H9 (cell line): ENCODE measurements at regions not wholly inside any gene's neighbourhood (a gene's known extent, or its start where the extent isn't known, plus 50 kb on each side); places are given as distances from the start of the nearest gene placed in this dataset.

Experiments used
- DNase-seq: peaks from one replicate; pipeline ENCODE4 v3.0.0-alpha.2; 2017
- H2AFZ ChIP-seq: one replicate; pipeline ENCODE4 v1.6.1; 2013; ENCODE audit warnings: mild to moderate bottlenecking, low read length, control low read depth, moderate library complexity
- H2AK5ac ChIP-seq: 2 replicates; pipeline ENCODE4 v1.6.1; 2013; ENCODE audit warnings: low read length, control low read depth, mixed read lengths; ENCODE audit not compliant: insufficient read length
- H2BK120ac ChIP-seq: one replicate; pipeline ENCODE4 v1.6.1; 2013; ENCODE audit warnings: low read depth, mild to moderate bottlenecking, low read length, control low read depth, inconsistent platforms; ENCODE audit not compliant: poor library complexity, severe bottlenecking
- H2BK12ac ChIP-seq: 2 replicates; pipeline ENCODE4 v1.6.1; 2013; ENCODE audit warnings: low read length, control low read depth, mixed read lengths, low read depth; ENCODE audit not compliant: insufficient read length
- H2BK15ac ChIP-seq: 2 replicates; pipeline ENCODE4 v1.6.1; 2013; ENCODE audit warnings: low read depth, low read length, control low read depth
- H2BK20ac ChIP-seq: one replicate; pipeline ENCODE4 v1.6.1; 2013; ENCODE audit warnings: low read depth, mild to moderate bottlenecking, low read length, control low read depth, inconsistent platforms; ENCODE audit not compliant: poor library complexity, severe bottlenecking
- H2BK5ac ChIP-seq: 2 replicates; pipeline ENCODE4 v1.6.1; 2013; ENCODE audit warnings: low read length, control low read depth, mixed read lengths; ENCODE audit not compliant: insufficient read length
- H3K14ac ChIP-seq: 2 replicates; pipeline ENCODE4 v1.6.1; 2013; ENCODE audit warnings: low read length, control low read depth; ENCODE audit not compliant: insufficient read depth
- H3K18ac ChIP-seq: 2 replicates; pipeline ENCODE4 v1.6.1; 2013; ENCODE audit warnings: low read depth, mild to moderate bottlenecking, mixed read lengths, low read length, control low read depth; ENCODE audit not compliant: insufficient read length
- H3K23ac ChIP-seq: 2 replicates; pipeline ENCODE4 v1.6.1; 2013; ENCODE audit warnings: low read length, control low read depth, mixed read lengths, low read depth; ENCODE audit not compliant: insufficient read length
- H3K23me2 ChIP-seq: 2 replicates; pipeline ENCODE4 v1.6.1; 2013; ENCODE audit warnings: low read depth, mild to moderate bottlenecking, mixed read lengths, low read length, control low read depth; ENCODE audit not compliant: insufficient read length, poor library complexity, severe bottlenecking
- H3K27ac ChIP-seq: 2 replicates; pipeline ENCODE4 v1.5.1; 2013; ENCODE audit warnings: low read length, control low read depth, mixed read lengths, low read depth; ENCODE audit not compliant: insufficient read length
- H3K27me3 ChIP-seq: 2 replicates; pipeline ENCODE4 v1.6.1; 2013; ENCODE audit warnings: low read length, control low read depth, inconsistent platforms; ENCODE audit not compliant: insufficient read depth
- H3K4ac ChIP-seq: 2 replicates; pipeline ENCODE4 v1.6.1; 2013; ENCODE audit warnings: low read depth, mild to moderate bottlenecking, control low read depth, inconsistent platforms, low read length, moderate library complexity
- H3K4me1 ChIP-seq: 2 replicates; pipeline ENCODE4 v1.6.1; 2013; ENCODE audit warnings: low read length, control low read depth, inconsistent platforms; ENCODE audit not compliant: insufficient read depth
- H3K4me2 ChIP-seq: 2 replicates; pipeline ENCODE4 v1.6.1; 2013; ENCODE audit warnings: low read length, control low read depth, mixed read lengths; ENCODE audit not compliant: insufficient read length, insufficient read depth
- H3K56ac ChIP-seq: 2 replicates; pipeline ENCODE4 v1.6.1; 2013; ENCODE audit warnings: low read depth, mild to moderate bottlenecking, mixed read lengths, low read length, control low read depth; ENCODE audit not compliant: insufficient read length
- H3K79me1 ChIP-seq: 2 replicates; pipeline ENCODE4 v1.6.1; 2013; ENCODE audit warnings: low read depth, mild to moderate bottlenecking, moderate library complexity, low read length, control low read depth, inconsistent platforms; ENCODE audit not compliant: insufficient read depth, poor library complexity, severe bottlenecking
- H3K79me2 ChIP-seq: 2 replicates; pipeline ENCODE4 v1.6.1; 2013; ENCODE audit warnings: low read length, control low read depth, inconsistent platforms; ENCODE audit not compliant: insufficient read depth
- H3K9ac ChIP-seq: 2 replicates; pipeline ENCODE4 v1.6.1; 2013; ENCODE audit warnings: low read length, control low read depth, mixed read lengths; ENCODE audit not compliant: insufficient read length; ENCODE audit errors: extremely low read depth
- H3K9me3 ChIP-seq: one replicate; pipeline ENCODE4 v1.6.1; 2013; ENCODE audit warnings: low read depth, low read length, inconsistent platforms; ENCODE audit not compliant: control insufficient read depth
- H3T11ph ChIP-seq: one replicate; pipeline ENCODE4 v1.6.1; 2013; ENCODE audit warnings: mild to moderate bottlenecking, low read length, control low read depth, inconsistent platforms
- H4K20me1 ChIP-seq: one replicate; pipeline ENCODE4 v1.6.1; 2013; ENCODE audit not compliant: control insufficient read depth, insufficient read length, insufficient read depth
- H4K5ac ChIP-seq: 2 replicates; pipeline ENCODE4 v1.6.1; 2013; ENCODE audit warnings: low read depth, mild to moderate bottlenecking, mixed read lengths, low read length, control low read depth; ENCODE audit not compliant: insufficient read length
- H4K8ac ChIP-seq: replicated peaks from 2 replicates; pipeline ENCODE4 v1.6.1; 2013; ENCODE audit warnings: low read length, control low read depth, mixed read lengths, low read depth; ENCODE audit not compliant: insufficient read length
- H4K91ac ChIP-seq: 2 replicates; pipeline ENCODE4 v1.6.1; 2013; ENCODE audit warnings: low read depth, mild to moderate bottlenecking, moderate library complexity, mixed read lengths, low read length, control low read depth; ENCODE audit not compliant: insufficient read length
- H3K27ac Mint-ChIP-seq, 3 experiments: 2 replicates in 2 of 3; 3 replicates in 1 of 3; pipeline ENCODE4 v1.8.0; 2020 to 2021; ENCODE audit warnings: mixed read lengths in 3 of 3, mild to moderate bottlenecking in 1 of 3, moderate library complexity in 1 of 3
- H3K27me3 Mint-ChIP-seq: 2 replicates; pipeline ENCODE4 v1.8.0; 2021; ENCODE audit warnings: low read depth, mild to moderate bottlenecking, moderate library complexity, mixed read lengths
- H3K36me3 Mint-ChIP-seq, 3 experiments: 2 replicates in 2 of 3; 3 replicates in 1 of 3; pipeline ENCODE4 v1.8.0; 2020 to 2021; ENCODE audit warnings: low read depth in 3 of 3, mixed read lengths in 3 of 3; ENCODE audit not compliant: insufficient read depth in 1 of 3
- H3K4me1 Mint-ChIP-seq, 2 experiments: 2 replicates each; pipeline ENCODE4 v1.8.0; 2020; ENCODE audit warnings: mixed read lengths in 2 of 2
- H3K4me3 Mint-ChIP-seq, 2 experiments: 2 replicates in 1 of 2; 3 replicates in 1 of 2; pipeline ENCODE4 v1.8.0; 2020 to 2021; ENCODE audit warnings: mild to moderate bottlenecking in 2 of 2, mixed read lengths in 2 of 2, moderate library complexity in 1 of 2
- H3K9me3 Mint-ChIP-seq, 2 experiments: 2 replicates in 1 of 2; 3 replicates in 1 of 2; pipeline ENCODE4 v1.8.0; 2020; ENCODE audit warnings: mild to moderate bottlenecking in 2 of 2, mixed read lengths in 2 of 2, moderate library complexity in 1 of 2
- WGBS: extraction: QIAGEN DNeasy Blood & Tissue Kit; methylation state at CpG from one replicate; pipeline ENCODE4 v1.1.7; 2013; ENCODE audit warnings: missing lambda C conversion rate, low lambda C conversion rate, mixed read lengths; ENCODE audit not compliant: insufficient read length; ENCODE audit errors: extremely low coverage; 5-methylcytosine and 5-hydroxymethylcytosine counted together
- TF ChIP-seq, protein P1 (sequence below): fragments of 200-600 bp; sonication (generic); conservative IDR thresholded peaks from 3 replicates; pipeline ENCODE4 v1.8.0; 2021; ENCODE audit warnings: antibody characterized with exemption, mild to moderate bottlenecking

DNA sequence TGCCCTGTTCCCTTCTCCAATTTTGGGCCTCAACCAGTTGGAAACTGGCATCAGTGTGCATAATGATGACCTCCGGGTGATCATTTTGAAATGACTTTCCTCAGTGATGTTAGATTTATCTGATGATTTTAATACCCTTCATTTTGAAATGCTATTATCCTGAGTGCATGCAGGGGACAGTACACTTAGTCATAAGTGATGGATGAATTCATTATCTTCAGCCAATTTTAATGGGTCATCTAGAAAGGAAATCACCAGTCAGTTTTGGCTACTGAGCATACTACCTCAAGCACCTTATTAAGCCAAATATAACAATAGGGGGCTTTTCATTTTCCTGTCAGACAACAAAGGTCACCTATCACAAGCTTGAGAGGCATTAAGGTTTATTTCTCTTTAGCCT, 118.5 kb upstream of the MIR17HG start:
- H3K27ac ChIP-seq = no peak overlapping the region

More for the DNA sequence above, 118.5 kb upstream of the MIR17HG start:
- no peak overlapping the region for H2BK20ac ChIP-seq
- H3K56ac ChIP-seq = no peak overlapping the region
- H2BK5ac ChIP-seq = no peak overlapping the region
- no peaks in the 10 kb centered on the region for H3K79me2 ChIP-seq
- no peaks in the 10 kb centered on the region for H3K27me3 ChIP-seq
- H3K79me1 ChIP-seq = no peaks in the 10 kb centered on the region
- no peak overlapping the region for H3K4me3 Mint-ChIP-seq
- H3K4ac ChIP-seq = no peak overlapping the region
- H3K14ac ChIP-seq = no peak overlapping the region
- no peak overlapping the region for H3T11ph ChIP-seq
- DNase-seq = no peak
- H2BK12ac ChIP-seq = no peak overlapping the region
- no peaks in the 10 kb centered on the region for H4K20me1 ChIP-seq
- H3K9ac ChIP-seq = no peak overlapping the region
- H2BK120ac ChIP-seq = no peak overlapping the region
- H2AFZ ChIP-seq = no peak overlapping the region
- H4K91ac ChIP-seq = no peak overlapping the region
- H3K18ac ChIP-seq = no peak overlapping the region
- no peak overlapping the region for H2BK15ac ChIP-seq
- H4K5ac ChIP-seq = no peak overlapping the region
- no peaks in the 10 kb centered on the region for H3K4me1 ChIP-seq
- H3K9me3 Mint-ChIP-seq = no peaks in the 10 kb centered on the region
- H3K9me3 ChIP-seq = no peaks in the 10 kb centered on the region
- H3K4me1 Mint-ChIP-seq = no peaks in the 10 kb centered on the region; a peak in 1 of 4 replicates
- H3K23me2 ChIP-seq = no peaks in the 10 kb centered on the region
- TF ChIP-seq, protein P1, sequence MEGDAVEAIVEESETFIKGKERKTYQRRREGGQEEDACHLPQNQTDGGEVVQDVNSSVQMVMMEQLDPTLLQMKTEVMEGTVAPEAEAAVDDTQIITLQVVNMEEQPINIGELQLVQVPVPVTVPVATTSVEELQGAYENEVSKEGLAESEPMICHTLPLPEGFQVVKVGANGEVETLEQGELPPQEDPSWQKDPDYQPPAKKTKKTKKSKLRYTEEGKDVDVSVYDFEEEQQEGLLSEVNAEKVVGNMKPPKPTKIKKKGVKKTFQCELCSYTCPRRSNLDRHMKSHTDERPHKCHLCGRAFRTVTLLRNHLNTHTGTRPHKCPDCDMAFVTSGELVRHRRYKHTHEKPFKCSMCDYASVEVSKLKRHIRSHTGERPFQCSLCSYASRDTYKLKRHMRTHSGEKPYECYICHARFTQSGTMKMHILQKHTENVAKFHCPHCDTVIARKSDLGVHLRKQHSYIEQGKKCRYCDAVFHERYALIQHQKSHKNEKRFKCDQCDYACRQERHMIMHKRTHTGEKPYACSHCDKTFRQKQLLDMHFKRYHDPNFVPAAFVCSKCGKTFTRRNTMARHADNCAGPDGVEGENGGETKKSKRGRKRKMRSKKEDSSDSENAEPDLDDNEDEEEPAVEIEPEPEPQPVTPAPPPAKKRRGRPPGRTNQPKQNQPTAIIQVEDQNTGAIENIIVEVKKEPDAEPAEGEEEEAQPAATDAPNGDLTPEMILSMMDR = no peak
- no peak overlapping the region for H4K8ac ChIP-seq
- no peaks in the 10 kb centered on the region; a peak in 1 of 7 replicates for H3K36me3 Mint-ChIP-seq
- no peak overlapping the region for H3K27ac Mint-ChIP-seq
- H3K23ac ChIP-seq = no peak overlapping the region
- peaks cover 1% of the 10 kb centered on the region; the same call in 1 of the 2 replicates for H3K27me3 Mint-ChIP-seq
- no peak overlapping the region for H3K4me2 ChIP-seq
- WGBS = no CpG with 5 or more reads among the region's 1 CpG
- H2AK5ac ChIP-seq = no peak overlapping the region
